H1 (cell line): ENCODE measurements at regions not wholly inside any gene's neighbourhood (a gene's known extent, or its start where the extent isn't known, plus 50 kb on each side); places are given as distances from the start of the nearest gene placed in this dataset.

Experiments used
- CTCF ChIA-PET: fragments of 300-600 bp; sonication (Branson Sonifier 250); formaldehyde crosslinking; loops from one replicate; lab custom pipeline; 2021; ENCODE audit not compliant: partially characterized antibody; lab: Charles Lee
- POLR2A ChIA-PET: fragments of 300-600 bp; sonication (Branson Sonifier 250); formaldehyde crosslinking; loops from one replicate; lab custom pipeline; 2021; ENCODE audit warnings: inconsistent platforms; ENCODE audit not compliant: partially characterized antibody; lab: Charles Lee
- DNase-seq, 2 experiments: peaks; one replicate each; pipeline versions ENCODE4 v3.0.0 to v3.0.0-alpha.2; 2010 to 2022; ENCODE audit warnings: low spot score in 2 of 2, low read depth in 1 of 2, mixed read lengths in 1 of 2
- FAIRE-seq: peaks from 2 replicates; lab custom pipeline; 2011; peaks lifted over from hg19 to GRCh38; lab: Jason Lieb, UNC
- H2AFZ ChIP-seq: 2 replicates; pipeline ENCODE4 v1.8.1; 2012; ENCODE audit warnings: low read length, inconsistent platforms
- H2AK5ac ChIP-seq: 2 replicates; pipeline ENCODE4 v1.6.1; 2013; ENCODE audit warnings: low read depth, low read length
- H2BK120ac ChIP-seq: replicated peaks from 2 replicates; pipeline ENCODE3; 2013; ENCODE audit warnings: low read depth, low read length, inconsistent platforms
- H2BK12ac ChIP-seq: 2 replicates; pipeline ENCODE4 v1.6.1; 2013; ENCODE audit warnings: low read depth, low read length
- H2BK15ac ChIP-seq: 2 replicates; pipeline ENCODE4 v1.6.1; 2013; ENCODE audit warnings: low read length
- H2BK20ac ChIP-seq: 2 replicates; pipeline ENCODE4 v1.6.1; 2013; ENCODE audit warnings: low read length
- H2BK5ac ChIP-seq: 2 replicates; pipeline ENCODE4 v1.6.1; 2013; ENCODE audit warnings: low read depth, low read length
- H3K14ac ChIP-seq: 2 replicates; pipeline ENCODE4 v1.6.1; 2013; ENCODE audit warnings: inconsistent platforms; ENCODE audit not compliant: insufficient read length
- H3K18ac ChIP-seq: 2 replicates; pipeline ENCODE4 v1.6.1; 2013; ENCODE audit warnings: low read length; ENCODE audit errors: extremely low read depth
- H3K23ac ChIP-seq: 2 replicates; pipeline ENCODE4 v1.6.1; 2013; ENCODE audit warnings: inconsistent platforms; ENCODE audit not compliant: insufficient read length
- H3K23me2 ChIP-seq: 2 replicates; pipeline ENCODE4 v1.6.1; 2013; ENCODE audit warnings: low read depth, low read length
- H3K27ac ChIP-seq: 2 replicates; pipeline ENCODE4 v1.6.1; 2011; ENCODE audit warnings: low read depth, low read length, inconsistent platforms
- H3K27me3 ChIP-seq, 4 experiments: replicated peaks in 1 of 4; 1 replicate in 1 of 4; 2 replicates in 3 of 4; pipeline versions ENCODE4 v1.6.1 to v1.8.1; 2011 to 2013; ENCODE audit warnings: low read length in 3 of 4, mild to moderate bottlenecking in 3 of 4, inconsistent platforms in 2 of 4, mixed read lengths in 2 of 4, moderate library complexity in 1 of 4; ENCODE audit not compliant: control insufficient read depth in 3 of 4, insufficient read depth in 3 of 4; ENCODE audit errors: extremely low read depth in 1 of 4
- H3K36me3 ChIP-seq, 4 experiments: 2 replicates each; pipeline versions ENCODE4 v1.6.1 to v1.8.1; 2011 to 2013; ENCODE audit warnings: mild to moderate bottlenecking in 4 of 4, low read length in 3 of 4, moderate library complexity in 2 of 4, control low read depth in 1 of 4, inconsistent platforms in 1 of 4; ENCODE audit not compliant: insufficient read depth in 4 of 4, control insufficient read depth in 2 of 4
- H3K4ac ChIP-seq: replicated peaks from 2 replicates; pipeline ENCODE3; 2013; ENCODE audit warnings: low read length, low read depth, mixed read lengths, inconsistent platforms; ENCODE audit not compliant: insufficient read length
- H3K4me1 ChIP-seq, 4 experiments: replicated peaks in 1 of 4; 1 replicate in 1 of 4; 2 replicates in 3 of 4; pipeline versions ENCODE4 v1.6.1 to v1.8.1; 2011 to 2013; ENCODE audit warnings: low read length in 3 of 4, inconsistent platforms in 2 of 4, mixed read lengths in 1 of 4; ENCODE audit not compliant: insufficient read depth in 4 of 4, control insufficient read depth in 3 of 4
- H3K4me2 ChIP-seq, 2 experiments: 2 replicates each; pipeline versions ENCODE4 v1.6.1 to v1.8.1; 2011 to 2013; ENCODE audit warnings: low read depth in 2 of 2, low read length in 2 of 2, control low read depth in 1 of 2, inconsistent platforms in 1 of 2, mild to moderate bottlenecking in 1 of 2; ENCODE audit not compliant: insufficient read depth in 1 of 2
- H3K4me3 ChIP-seq, 4 experiments: fragments of 200-600, 300-600 bp in 1 of 4; sonication (generic), shearing (Covaris generic), sonication (Bioruptor Twin) in 1 of 4; 2 replicates each; pipeline versions ENCODE4 v1.5.1 to v1.8.1; 2011 to 2016; ENCODE audit warnings: low read length in 4 of 4, low read depth in 3 of 4, control low read depth in 2 of 4, inconsistent platforms in 2 of 4, mild to moderate bottlenecking in 2 of 4, mixed read lengths in 1 of 4, moderate library complexity in 1 of 4; ENCODE audit not compliant: insufficient read depth in 2 of 4; ENCODE audit errors: extremely low read depth in 1 of 4
- H3K56ac ChIP-seq: replicated peaks from 2 replicates; pipeline ENCODE3; 2013; ENCODE audit warnings: low read depth, mild to moderate bottlenecking, mixed read lengths, low read length, inconsistent platforms; ENCODE audit not compliant: insufficient read length
- H3K79me1 ChIP-seq: 2 replicates; pipeline ENCODE4 v1.6.1; 2013; ENCODE audit warnings: low read depth, low read length, control low read depth
- H3K79me2 ChIP-seq, 2 experiments: 2 replicates each; pipeline versions ENCODE4 v1.6.1 to v1.8.1; 2012 to 2013; ENCODE audit warnings: low read length in 2 of 2, mild to moderate bottlenecking in 2 of 2, inconsistent platforms in 1 of 2; ENCODE audit not compliant: insufficient read depth in 2 of 2, control insufficient read depth in 1 of 2
- H3K9ac ChIP-seq, 4 experiments: replicated peaks in 1 of 4; 1 replicate in 1 of 4; 2 replicates in 3 of 4; pipeline versions ENCODE4 v1.6.1 to v1.8.1; 2011 to 2013; ENCODE audit warnings: low read depth in 3 of 4, low read length in 3 of 4, control low read depth in 2 of 4, mild to moderate bottlenecking in 2 of 4, moderate library complexity in 2 of 4, inconsistent platforms in 1 of 4; ENCODE audit errors: extremely low read depth in 1 of 4
- H3K9me3 ChIP-seq, 2 experiments: 2 replicates each; pipeline versions ENCODE4 v1.6.1 to v1.8.1; 2012 to 2013; ENCODE audit warnings: mild to moderate bottlenecking in 2 of 2, moderate library complexity in 2 of 2, control low read depth in 1 of 2, inconsistent platforms in 1 of 2, low read depth in 1 of 2, low read length in 1 of 2, mixed read lengths in 1 of 2; ENCODE audit not compliant: insufficient read depth in 2 of 2
- H4K20me1 ChIP-seq, 2 experiments: replicated peaks in 1 of 2; 2 replicates each; pipeline versions ENCODE3 to v1.8.1; 2011 to 2013; ENCODE audit warnings: inconsistent platforms in 2 of 2, low read length in 2 of 2, mild to moderate bottlenecking in 1 of 2; ENCODE audit not compliant: insufficient read depth in 2 of 2, control insufficient read depth in 1 of 2
- H4K5ac ChIP-seq: 2 replicates; pipeline ENCODE4 v1.6.1; 2013; ENCODE audit warnings: low read length, low read depth, mixed read lengths, inconsistent platforms; ENCODE audit not compliant: insufficient read length
- H4K8ac ChIP-seq: 2 replicates; pipeline ENCODE4 v1.8.0; 2013; ENCODE audit warnings: mild to moderate bottlenecking, moderate library complexity, low read length, inconsistent platforms; ENCODE audit not compliant: insufficient read depth; ENCODE audit errors: extremely low read depth
- H4K91ac ChIP-seq: replicated peaks from 2 replicates; pipeline ENCODE3; 2013; ENCODE audit warnings: low read length, mixed read lengths, inconsistent platforms; ENCODE audit not compliant: insufficient read length
- E2F6 ChIP-seq: IDR thresholded peaks from 2 replicates; pipeline ENCODE4 v1.6.1; 2012; ENCODE audit warnings: inconsistent platforms
- KDM1A ChIP-seq: fragments of 200-600, 300-600 bp; sonication (generic); IDR thresholded peaks from 2 replicates; pipeline ENCODE4 v1.7.1; 2016; ENCODE audit warnings: mild to moderate bottlenecking, low read length, borderline replicate concordance
- RAD21 ChIP-seq, 2 experiments: IDR thresholded peaks in 1 of 2; conservative IDR thresholded peaks in 1 of 2; 2 replicates each; pipeline ENCODE4 v1.6.1; 2011; ENCODE audit warnings: low read depth in 2 of 2, low read length in 2 of 2, improper control_type of control experiment in 1 of 2, inconsistent platforms in 1 of 2, mild to moderate bottlenecking in 1 of 2, moderate library complexity in 1 of 2
- TAF7 ChIP-seq: optimal IDR thresholded peaks from 2 replicates; pipeline ENCODE3; 2011; ENCODE audit warnings: low read depth, mild to moderate bottlenecking, inconsistent platforms, low read length, moderate library complexity, borderline replicate concordance
- WGBS, 2 experiments: shearing (Covaris generic) in 1 of 2; methylation state at CpG; one replicate each; pipeline versions ENCODE4 v1.1.6 to v1.1.7; 2013 to 2015; ENCODE audit warnings: low lambda C conversion rate in 2 of 2, mixed read lengths in 2 of 2, inconsistent platforms in 1 of 2, low coverage in 1 of 2, missing lambda C conversion rate in 1 of 2; ENCODE audit not compliant: insufficient replicate concordance in 2 of 2, insufficient coverage in 1 of 2, insufficient read length in 1 of 2; ENCODE audit errors: extremely low coverage in 1 of 2, missing lambda C conversion rate in 1 of 2; 5-methylcytosine and 5-hydroxymethylcytosine counted together

GRCh38 chr4:64001229-64001898 is 407.9 kb downstream of the TECRL start:
- H2BK20ac ChIP-seq = no peak overlapping the region
- H2BK5ac ChIP-seq = no peak overlapping the region
- no peak overlapping the region for H4K5ac ChIP-seq
- ChIA-PET CTCF (interaction anchor here (0.8 kb wide), 1 partner anchor 10 kb away, joined by 4 read pairs; no protein-coding TSS in a partner anchor), POLR2A (no interaction called here)
- H4K91ac ChIP-seq = no peak overlapping the region
- H2BK12ac ChIP-seq = no peak overlapping the region
- no peak overlapping the region for H3K4me2 ChIP-seq
- no peak overlapping the region for H3K18ac ChIP-seq
- H3K9ac ChIP-seq = no peak overlapping the region
- no peak overlapping the region for H3K4ac ChIP-seq
- WGBS, 2 experiments = 94% methylated on average over 5 of the region's 5 CpGs; no CpG with 5 or more reads in 1 of the 2 experiments
- no peak overlapping the region for H2BK15ac ChIP-seq
- no peak overlapping the region for H3K27ac ChIP-seq
- no peaks in the 10 kb centered on the region for H3K23me2 ChIP-seq
- no peak overlapping the region for H3K4me3 ChIP-seq
- H3K23ac ChIP-seq = no peak overlapping the region
- H4K8ac ChIP-seq = no peak overlapping the region
- TF ChIP-seq KDM1A = no peak
- no peak for TF ChIP-seq E2F6
- no peak for TF ChIP-seq TAF7
- no peak for TF ChIP-seq RAD21 (IDR thresholded peaks at IDR 0.05 in 1 of 2, conservative IDR thresholded peaks at IDR 0.05 in 1 of 2; ENCODE audit: low read depth in 2 of 2, low read length in 2 of 2)
- DNase-seq (no peak), FAIRE-seq (no peak)
- H3K14ac ChIP-seq = no peak overlapping the region
- no peaks in the 10 kb centered on the region for H3K79me2 ChIP-seq
- H3K56ac ChIP-seq = no peak overlapping the region
- H3K27me3 ChIP-seq = no peaks in the 10 kb centered on the region
- no peak overlapping the region for H2AFZ ChIP-seq
- no peaks in the 10 kb centered on the region for H3K9me3 ChIP-seq
- H3K79me1 ChIP-seq = no peaks in the 10 kb centered on the region
- no peaks in the 10 kb centered on the region for H3K36me3 ChIP-seq
- no peak overlapping the region for H2AK5ac ChIP-seq
- H3K4me1 ChIP-seq = no peaks in the 10 kb centered on the region
- no peaks in the 10 kb centered on the region for H4K20me1 ChIP-seq
- H2BK120ac ChIP-seq = no peak overlapping the region
